ENCODE measurements at regions not wholly inside any gene's neighbourhood (a gene's known extent, or its start where the extent isn't known, plus 50 kb on each side); places are given as distances from the start of the nearest gene placed in this dataset.
"Not testable (repeated sequence)": the region's sequence is repeated elsewhere in the genome, so short reads cannot be mapped to it uniquely, and the experiment has no call there.

GRCh38 chr3:95235916-95236315 is 1173.1 kb downstream of the NSUN3 start:
- TF ChIP-seq CTCF (conservative IDR thresholded peaks at IDR 0.05): no peak
- no peak overlapping the region for H3K27ac ChIP-seq

GRCh38 chr3:95237783-95238182 is 1174.9 kb downstream of the NSUN3 start:
- H3K27ac ChIP-seq: no peak overlapping the region
- no peak for TF ChIP-seq CTCF (conservative IDR thresholded peaks at IDR 0.05)

GRCh38 chr3:95240395-95240794 is 1177.5 kb downstream of the NSUN3 start:
- no peak for TF ChIP-seq CTCF (conservative IDR thresholded peaks at IDR 0.05)
- no peak overlapping the region for H3K27ac ChIP-seq

GRCh38 chr3:95241256-95241655 is 1178.4 kb downstream of the NSUN3 start:
- H3K27ac ChIP-seq: not testable (repeated sequence)

GRCh38 chr3:95246413-95246812 is 1183.6 kb downstream of the NSUN3 start:
- no peak for TF ChIP-seq CTCF (conservative IDR thresholded peaks at IDR 0.05)
- no peak overlapping the region for H3K27ac ChIP-seq

- no peak for TF ChIP-seq CTCF (conservative IDR thresholded peaks at IDR 0.05)
- no peak overlapping the region for H3K27ac ChIP-seq
These were observed 1191.2 kb downstream of the NSUN3 start for GRCh38 chr3:95254061-95254460.

GRCh38 chr3:95254758-95255157 is 1191.9 kb downstream of the NSUN3 start:
- TF ChIP-seq CTCF (conservative IDR thresholded peaks at IDR 0.05): no peak
- H3K27ac ChIP-seq: no peak overlapping the region

GRCh38 chr3:95265129-95265528 is 1202.3 kb downstream of the NSUN3 start:
- H3K27ac ChIP-seq: no peak overlapping the region
- TF ChIP-seq CTCF (conservative IDR thresholded peaks at IDR 0.05): no peak
